Activated naive CD4-positive, alpha-beta T cell treated with anti-CD3 and anti-CD28 coated beads for 36 hours (primary cell): ENCODE measurements at regions not wholly inside any gene's neighbourhood (a gene's known extent, or its start where the extent isn't known, plus 50 kb on each side); places are given as distances from the start of the nearest gene placed in this dataset.
"Not testable (repeated sequence)": the region's sequence is repeated elsewhere in the genome, so short reads cannot be mapped to it uniquely, and the experiment has no call there.

Experiments used
- CTCF ChIA-PET: fragments of 350-600 bp; sonication (Branson Sonifier 250); formaldehyde crosslinking; loops from one replicate; lab custom pipeline; 2021; ENCODE audit warnings: antibody characterized with exemption; lab: Charles Lee
- DNase-seq: peaks from one replicate; pipeline ENCODE4 v3.0.0-alpha.2; 2020
- H3K27ac Mint-ChIP-seq: one replicate; pipeline ENCODE4 v1.8.0; 2021; ENCODE audit warnings: mild to moderate bottlenecking, mixed read lengths
- H3K27me3 Mint-ChIP-seq: one replicate; pipeline ENCODE4 v1.8.0; 2021; ENCODE audit warnings: low read depth, mixed read lengths
- H3K36me3 Mint-ChIP-seq: one replicate; pipeline ENCODE4 v1.8.0; 2021; ENCODE audit warnings: low read depth, mixed read lengths
- H3K4me1 Mint-ChIP-seq: one replicate; pipeline ENCODE4 v1.8.0; 2021; ENCODE audit warnings: low read depth, mixed read lengths
- H3K4me3 Mint-ChIP-seq: one replicate; pipeline ENCODE4 v1.8.0; 2021; ENCODE audit warnings: mild to moderate bottlenecking, moderate library complexity, mixed read lengths
- H3K9me3 Mint-ChIP-seq: one replicate; pipeline ENCODE4 v1.8.0; 2021; ENCODE audit warnings: mixed read lengths
- intact Hi-C: fragments of 100-400 bp; cut with micrococcal nuclease; formaldehyde crosslinking; loops from one replicate; pipeline ENCODE4 v1.15.1; 2023

GRCh38 chr19:27851543-27852060 lies 1361.3 kb downstream of the UQCRFS1 start:
- Mint-ChIP-seq H3K9me3 (peaks cover 51% of the 10 kb centered on the region), H3K4me3 (no peak overlapping the region), H3K36me3 (peaks cover 18% of the 10 kb centered on the region), H3K4me1 (no peaks in the 10 kb centered on the region), H3K27ac (no peak overlapping the region), H3K27me3 (no peaks in the 10 kb centered on the region)
- intact Hi-C loops: no loop called here
- DNase-seq: no peak
- CTCF ChIA-PET: no interaction called here

GRCh38 chr19:27851002-27851481 lies 1361.9 kb downstream of the UQCRFS1 start:
- CTCF ChIA-PET: no interaction called here
- H3K4me1 Mint-ChIP-seq: no peaks in the 10 kb centered on the region
- H3K27me3 Mint-ChIP-seq: no peaks in the 10 kb centered on the region
- intact Hi-C loops: no loop called here
- H3K9me3 Mint-ChIP-seq: peaks cover 46% of the 10 kb centered on the region
- no peak overlapping the region for H3K4me3 Mint-ChIP-seq
- no peak for DNase-seq
- no peak overlapping the region for H3K27ac Mint-ChIP-seq
- H3K36me3 Mint-ChIP-seq: peaks cover 18% of the 10 kb centered on the region

- no peak overlapping the region for H3K4me3 Mint-ChIP-seq
- no peaks in the 10 kb centered on the region for H3K4me1 Mint-ChIP-seq
- CTCF ChIA-PET: no interaction called here
- no peaks in the 10 kb centered on the region for H3K27me3 Mint-ChIP-seq
- peaks cover 29% of the 10 kb centered on the region for H3K36me3 Mint-ChIP-seq
- no peak for DNase-seq
- intact Hi-C loops: no loop called here
- no peak overlapping the region for H3K27ac Mint-ChIP-seq
- peaks cover 48% of the 10 kb centered on the region for H3K9me3 Mint-ChIP-seq
These were observed 1366.0 kb downstream of the UQCRFS1 start for GRCh38 chr19:27846944-27847343.

GRCh38 chr19:27844261-27844660 lies 1368.7 kb downstream of the UQCRFS1 start:
- CTCF ChIA-PET: no interaction called here
- Mint-ChIP-seq H3K4me3 (no peak overlapping the region), H3K27ac (no peak overlapping the region), H3K9me3 (peaks cover 48% of the 10 kb centered on the region), H3K27me3 (no peaks in the 10 kb centered on the region), H3K36me3 (peaks cover 30% of the 10 kb centered on the region), H3K4me1 (no peaks in the 10 kb centered on the region)
- no peak for DNase-seq
- intact Hi-C loops: no loop called here

- intact Hi-C loops: no loop called here
- Mint-ChIP-seq H3K27ac (no peak overlapping the region), H3K36me3 (peaks cover 30% of the 10 kb centered on the region), H3K4me1 (no peaks in the 10 kb centered on the region), H3K27me3 (no peaks in the 10 kb centered on the region), H3K4me3 (no peak overlapping the region), H3K9me3 (peaks cover 50% of the 10 kb centered on the region)
- CTCF ChIA-PET: no interaction called here
- DNase-seq: no peak
These were observed 1369.1 kb downstream of the UQCRFS1 start for GRCh38 chr19:27843861-27844260.

- intact Hi-C loops: no loop called here
- DNase-seq: no peak
- H3K36me3 Mint-ChIP-seq: peaks cover 9% of the 10 kb centered on the region
- peaks cover 37% of the 10 kb centered on the region for H3K9me3 Mint-ChIP-seq
- H3K27ac Mint-ChIP-seq: no peak overlapping the region
- CTCF ChIA-PET: no interaction called here
- no peaks in the 10 kb centered on the region for H3K27me3 Mint-ChIP-seq
- H3K4me3 Mint-ChIP-seq: no peak overlapping the region
- H3K4me1 Mint-ChIP-seq: no peaks in the 10 kb centered on the region
These were observed 1379.9 kb downstream of the UQCRFS1 start for GRCh38 chr19:27833031-27833430.

GRCh38 chr19:27828829-27829228 lies 1384.1 kb downstream of the UQCRFS1 start:
- H3K27ac Mint-ChIP-seq: no peak overlapping the region
- no peaks in the 10 kb centered on the region for H3K4me1 Mint-ChIP-seq
- H3K36me3 Mint-ChIP-seq: peaks cover 11% of the 10 kb centered on the region
- peaks cover 28% of the 10 kb centered on the region for H3K9me3 Mint-ChIP-seq
- no peak overlapping the region for H3K4me3 Mint-ChIP-seq
- DNase-seq: no peak
- H3K27me3 Mint-ChIP-seq: no peaks in the 10 kb centered on the region
- CTCF ChIA-PET: no interaction called here
- intact Hi-C loops: no loop called here

GRCh38 chr19:27824108-27824507 lies 1388.8 kb downstream of the UQCRFS1 start:
- peaks cover 38% of the 10 kb centered on the region for H3K9me3 Mint-ChIP-seq
- H3K27ac Mint-ChIP-seq: no peak overlapping the region
- no peaks in the 10 kb centered on the region for H3K4me1 Mint-ChIP-seq
- CTCF ChIA-PET: no interaction called here
- DNase-seq: no peak
- H3K27me3 Mint-ChIP-seq: no peaks in the 10 kb centered on the region
- H3K4me3 Mint-ChIP-seq: no peak overlapping the region
- intact Hi-C loops: no loop called here
- H3K36me3 Mint-ChIP-seq: peaks cover 23% of the 10 kb centered on the region

GRCh38 chr19:27822336-27822735 lies 1390.6 kb downstream of the UQCRFS1 start:
- intact Hi-C loops: no loop called here
- Mint-ChIP-seq H3K36me3 (peaks cover 29% of the 10 kb centered on the region), H3K27ac (no peak overlapping the region), H3K27me3 (no peaks in the 10 kb centered on the region), H3K4me1 (no peaks in the 10 kb centered on the region), H3K4me3 (no peak overlapping the region), H3K9me3 (peaks cover 41% of the 10 kb centered on the region)
- DNase-seq: no peak
- CTCF ChIA-PET: no interaction called here

- H3K27ac Mint-ChIP-seq: no peak overlapping the region
- peaks cover 34% of the 10 kb centered on the region for H3K36me3 Mint-ChIP-seq
- CTCF ChIA-PET: no interaction called here
- H3K4me3 Mint-ChIP-seq: no peak overlapping the region
- intact Hi-C loops: no loop called here
- DNase-seq: no peak
- no peaks in the 10 kb centered on the region for H3K27me3 Mint-ChIP-seq
- H3K9me3 Mint-ChIP-seq: peaks cover 48% of the 10 kb centered on the region
- no peaks in the 10 kb centered on the region for H3K4me1 Mint-ChIP-seq
These were observed 1391.4 kb downstream of the UQCRFS1 start for GRCh38 chr19:27821418-27822018.

- Mint-ChIP-seq H3K27me3 (no peaks in the 10 kb centered on the region), H3K4me1 (no peaks in the 10 kb centered on the region), H3K27ac (no peak overlapping the region), H3K36me3 (peaks cover 26% of the 10 kb centered on the region), H3K4me3 (no peak overlapping the region), H3K9me3 (peaks cover 50% of the 10 kb centered on the region)
- intact Hi-C loops: no loop called here
- DNase-seq: no peak
- CTCF ChIA-PET: no interaction called here
These were observed 1397.0 kb downstream of the UQCRFS1 start for GRCh38 chr19:27815985-27816384.

- H3K4me1 Mint-ChIP-seq, H3K27me3 Mint-ChIP-seq, DNase-seq, H3K27ac Mint-ChIP-seq, H3K4me3 Mint-ChIP-seq, CTCF ChIA-PET, intact Hi-C loops: not testable (repeated sequence)
- H3K36me3 Mint-ChIP-seq: peaks cover 29% of the 10 kb centered on the region
- peaks cover 54% of the 10 kb centered on the region for H3K9me3 Mint-ChIP-seq
These were observed 1398.1 kb downstream of the UQCRFS1 start for GRCh38 chr19:27814834-27815233.

- H3K36me3 Mint-ChIP-seq: peaks cover 29% of the 10 kb centered on the region
- intact Hi-C loops, H3K27ac Mint-ChIP-seq, H3K27me3 Mint-ChIP-seq, H3K4me3 Mint-ChIP-seq, H3K4me1 Mint-ChIP-seq, DNase-seq, CTCF ChIA-PET: not testable (repeated sequence)
- H3K9me3 Mint-ChIP-seq: peaks cover 54% of the 10 kb centered on the region
These were observed 1398.7 kb downstream of the UQCRFS1 start for GRCh38 chr19:27814274-27814673.
